Glutamatergic neuron (in vitro differentiated cells): ENCODE measurements at regions not wholly inside any gene's neighbourhood (a gene's known extent, or its start where the extent isn't known, plus 50 kb on each side); places are given as distances from the start of the nearest gene placed in this dataset.
A peak's percentile ranks its signal among the peaks of the same experiment; 100 is the strongest.

Source experiments
- DNase-seq: peaks from one replicate; pipeline ENCODE4 v3.0.0; 2022
- H3K27ac Mint-ChIP-seq: one replicate; pipeline ENCODE4 v1.8.0; 2020; ENCODE audit warnings: mild to moderate bottlenecking, mixed read lengths, inconsistent platforms; ENCODE audit not compliant: unreplicated experiment
- H3K27me3 Mint-ChIP-seq: one replicate; pipeline ENCODE4 v1.8.0; 2020; ENCODE audit warnings: mild to moderate bottlenecking, moderate library complexity, mixed read lengths, inconsistent platforms; ENCODE audit not compliant: unreplicated experiment
- H3K36me3 Mint-ChIP-seq: one replicate; pipeline ENCODE4 v1.8.0; 2020; ENCODE audit warnings: mild to moderate bottlenecking, mixed read lengths, inconsistent platforms; ENCODE audit not compliant: unreplicated experiment
- H3K4me1 Mint-ChIP-seq: one replicate; pipeline ENCODE4 v1.8.0; 2020; ENCODE audit warnings: mild to moderate bottlenecking, low read depth, mixed read lengths, inconsistent platforms; ENCODE audit not compliant: unreplicated experiment
- H3K4me3 Mint-ChIP-seq: one replicate; pipeline ENCODE4 v1.8.0; 2020; ENCODE audit warnings: mild to moderate bottlenecking, mixed read lengths, inconsistent platforms; ENCODE audit not compliant: unreplicated experiment
- H3K9me3 Mint-ChIP-seq: one replicate; pipeline ENCODE4 v1.8.0; 2020; ENCODE audit warnings: mild to moderate bottlenecking, moderate library complexity, mixed read lengths, inconsistent platforms; ENCODE audit not compliant: unreplicated experiment
- CTCF ChIP-seq: fragments of 200-600 bp; sonication (generic); IDR thresholded peaks from one replicate; pipeline ENCODE4 v1.5.0; 2021; ENCODE audit not compliant: partially characterized antibody, unreplicated experiment

DNA sequence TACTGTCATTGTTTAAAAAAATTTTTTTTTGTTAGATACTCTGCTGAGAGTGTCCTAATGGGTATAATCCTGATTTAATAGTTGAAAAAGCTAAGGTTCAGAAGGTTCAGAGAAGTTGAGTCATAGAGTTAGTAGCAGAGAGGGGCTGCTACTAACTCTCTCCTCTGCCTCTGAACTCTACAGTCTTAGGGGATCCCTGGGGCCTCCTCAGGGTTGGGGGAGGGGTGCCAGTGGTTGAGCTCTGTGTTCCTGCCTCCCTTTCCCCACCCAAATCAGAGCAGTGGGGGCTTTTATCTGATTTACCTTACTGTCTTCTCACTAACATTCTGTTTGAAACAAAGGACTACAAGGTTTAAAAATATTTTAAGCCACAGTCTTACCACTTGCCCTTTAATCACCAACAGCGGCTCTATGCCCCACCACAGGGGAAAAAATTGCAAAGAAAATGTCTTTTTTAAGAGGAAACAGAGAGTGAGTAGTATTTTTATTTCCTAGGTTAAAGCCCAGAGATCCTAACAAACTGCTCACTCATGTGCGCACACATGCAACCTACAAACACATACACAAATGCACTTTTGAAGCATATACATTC is 102.2 kb upstream of the ATP6AP2 start:
- Mint-ChIP-seq H3K4me3 (no peak overlapping the region), H3K9me3 (peaks cover 1% of the 10 kb centered on the region)

DNA sequence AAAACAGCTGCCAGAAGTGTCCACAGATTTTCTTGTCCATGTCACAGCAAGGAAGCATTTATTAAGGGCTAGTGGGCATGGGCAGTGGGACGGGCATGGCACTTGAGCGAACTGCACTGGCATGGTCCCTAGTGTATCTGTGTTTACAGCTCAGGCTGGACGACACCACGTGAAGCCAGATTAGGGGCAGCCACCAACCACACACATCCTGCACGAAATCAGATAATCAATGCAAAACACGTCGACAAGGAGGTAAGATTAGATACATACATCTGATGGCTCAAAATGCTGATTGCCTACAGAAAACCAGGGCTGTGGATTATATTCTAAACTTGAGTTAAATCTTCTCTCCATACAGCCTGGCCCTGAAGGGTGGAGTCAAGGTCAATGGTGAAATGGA is 103.8 kb upstream of the ATP6AP2 start:
- no peak overlapping the region for H3K4me3 Mint-ChIP-seq
- H3K4me1 Mint-ChIP-seq, result peaks cover 14% of the 10 kb centered on the region
- TF ChIP-seq CTCF, result no peak
- H3K27me3 Mint-ChIP-seq, result no peaks in the 10 kb centered on the region
- no peaks in the 10 kb centered on the region for H3K36me3 Mint-ChIP-seq
- H3K27ac Mint-ChIP-seq, result no peak overlapping the region
- no peak for DNase-seq
- peaks cover 1% of the 10 kb centered on the region for H3K9me3 Mint-ChIP-seq

More for the DNA sequence above, 102.2 kb upstream of the ATP6AP2 start:
- Mint-ChIP-seq H3K27ac (no peak overlapping the region), H3K36me3 (no peaks in the 10 kb centered on the region), H3K4me1 (peaks cover 9% of the 10 kb centered on the region), H3K27me3 (no peaks in the 10 kb centered on the region)
- TF ChIP-seq CTCF, result no peak
- no peak for DNase-seq

GRCh38 chrX:40474645-40475044 is 106.1 kb upstream of the ATP6AP2 start:
- TF ChIP-seq CTCF, result no peak
- peaks cover 1% of the 10 kb centered on the region for H3K9me3 Mint-ChIP-seq
- H3K27ac Mint-ChIP-seq, result peak overlapping the region; percentile 95
- no peak for DNase-seq
- H3K36me3 Mint-ChIP-seq, result no peaks in the 10 kb centered on the region
- H3K4me3 Mint-ChIP-seq, result no peak overlapping the region
- no peaks in the 10 kb centered on the region for H3K27me3 Mint-ChIP-seq
- H3K4me1 Mint-ChIP-seq, result peaks cover 18% of the 10 kb centered on the region

DNA sequence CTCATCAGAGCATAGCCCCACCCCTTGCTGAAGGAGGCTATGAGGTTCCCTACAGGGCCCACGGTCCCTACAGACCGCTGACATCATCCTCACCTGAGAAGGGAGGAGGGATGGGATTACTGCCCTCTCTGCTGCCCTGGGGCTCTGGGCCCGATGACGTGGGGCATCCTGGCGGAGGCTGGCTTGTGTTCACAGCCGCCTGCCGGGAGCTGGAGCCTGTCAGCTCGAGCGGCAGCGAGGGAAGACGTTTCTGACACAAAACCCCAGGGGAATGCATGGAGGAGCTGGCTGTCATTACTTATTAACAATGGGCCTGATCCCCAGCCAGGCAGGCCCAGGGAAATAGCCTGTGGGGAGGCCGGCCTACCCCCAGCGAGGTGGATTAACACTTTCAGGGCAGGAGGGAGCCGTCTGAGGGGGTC is 106.6 kb upstream of the ATP6AP2 start:
- DNase-seq, result peak; percentile 77
- Mint-ChIP-seq H3K9me3 (peaks cover 1% of the 10 kb centered on the region), H3K27ac (peak overlapping the region; percentile 81), H3K4me1 (peaks cover 18% of the 10 kb centered on the region), H3K36me3 (no peaks in the 10 kb centered on the region), H3K4me3 (no peak overlapping the region), H3K27me3 (no peaks in the 10 kb centered on the region)
- no peak for TF ChIP-seq CTCF

- Mint-ChIP-seq H3K27ac (peak overlapping the region; percentile 81), H3K9me3 (peaks cover 1% of the 10 kb centered on the region), H3K4me1 (peaks cover 18% of the 10 kb centered on the region), H3K4me3 (peak overlapping the region; percentile 30), H3K27me3 (no peaks in the 10 kb centered on the region), H3K36me3 (no peaks in the 10 kb centered on the region)
- no peak for TF ChIP-seq CTCF
- DNase-seq, result no peak
Measured at GRCh38 chrX:40473460-40474204, 107.1 kb upstream of the ATP6AP2 start.
